ENCODE measurements at regions not wholly inside any gene's neighbourhood (a gene's known extent, or its start where the extent isn't known, plus 50 kb on each side); places are given as distances from the start of the nearest gene placed in this dataset.
A peak's percentile ranks its signal among the peaks of the same experiment; 100 is the strongest.

DNA sequence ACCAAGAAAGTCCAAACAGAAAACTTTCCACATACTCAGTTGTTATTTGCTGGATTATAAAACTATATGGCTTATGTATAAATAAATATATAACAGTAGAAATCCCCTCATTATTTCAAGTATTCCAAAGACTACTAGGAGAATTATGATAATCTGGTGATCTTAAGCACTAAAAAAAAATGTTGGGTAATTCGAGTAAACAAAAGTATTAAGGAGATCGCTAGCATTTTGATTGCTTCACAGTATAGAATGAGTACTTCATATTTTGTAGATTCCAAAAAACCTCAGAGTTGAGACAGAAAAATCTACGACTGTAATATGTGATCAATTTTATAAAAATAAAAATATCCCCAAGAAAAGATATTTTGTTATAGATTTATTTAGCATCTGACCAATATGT is 236.4 kb upstream of the TENT5A start:
- Histone ChIP-seq H2BK12ac (ENCODE audit: low read length) (no peak overlapping the region), H3K14ac (ENCODE audit: low read length) (no peak overlapping the region), H4K8ac (ENCODE audit: low read depth, low read length) (no peak overlapping the region), H3K79me1 (ENCODE audit: low read length) (no peaks in the 10 kb centered on the region), H3K9me3 (ENCODE audit: insufficient read depth, low read depth, low read length) (no peaks in the 10 kb centered on the region), H2AK5ac (ENCODE audit: low read length) (no peak overlapping the region), H3K23ac (ENCODE audit: low read length) (no peak overlapping the region), H2BK5ac (ENCODE audit: low read depth, low read length, poor library complexity) (no peak overlapping the region), H3K27me3 (ENCODE audit: insufficient read depth, low read length) (no peaks in the 10 kb centered on the region), H3K36me3 (ENCODE audit: control insufficient read depth in 1 of 2, insufficient read depth in 2 of 2, low read length in 2 of 2) (no peaks in the 10 kb centered on the region), H3K4me1 (ENCODE audit: control insufficient read depth in 1 of 2, insufficient read depth in 2 of 2, low read length in 2 of 2) (no peaks in the 10 kb centered on the region), H3K79me2 (ENCODE audit: control insufficient read depth, insufficient read depth, low read length, poor library complexity) (no peaks in the 10 kb centered on the region), H3K4ac (ENCODE audit: low read depth, low read length) (no peak overlapping the region), H3K27ac (ENCODE audit: low read depth, low read length) (no peak overlapping the region), H3K18ac (ENCODE audit: low read length) (no peak overlapping the region), H3K9ac (ENCODE audit: low read length) (no peak overlapping the region), H3K4me3 (ENCODE audit: low read depth, low read length) (no peak overlapping the region), H2BK120ac (ENCODE audit: insufficient read depth, low read length, poor library complexity) (no peak overlapping the region), H3K4me2 (ENCODE audit: low read length) (no peak overlapping the region), H4K91ac (ENCODE audit: low read depth, low read length) (no peak overlapping the region), H4K12ac (ENCODE audit: low read depth, low read length) (no peak overlapping the region), H2AFZ (ENCODE audit: insufficient read depth, low read length, poor library complexity) (no peak overlapping the region)
- DNase-seq = peak in 1 of 2 donors; percentile 54
- WGBS (ENCODE audit: extremely low coverage, insufficient coverage, insufficient read length) = no CpG with 5 or more reads among the region's 3 CpGs

DNA sequence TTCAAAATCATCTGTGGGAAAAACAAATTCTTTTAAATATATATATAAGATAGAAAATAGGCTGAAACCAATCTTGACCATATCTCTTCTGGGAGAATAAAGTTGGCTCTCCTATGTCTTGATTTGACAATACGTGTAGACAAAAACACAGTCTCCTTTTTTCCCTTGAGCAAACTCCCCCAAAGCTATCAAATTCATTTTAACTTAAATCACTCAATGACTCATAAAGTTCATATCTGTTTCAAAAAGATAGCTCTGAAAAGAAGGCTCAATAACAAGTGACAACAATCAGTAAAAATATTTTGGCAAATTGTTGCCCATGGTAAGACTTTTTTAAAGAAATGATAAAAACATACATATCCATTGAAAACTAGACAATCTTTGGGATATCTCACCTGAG is 236.0 kb upstream of the TENT5A start:
- Histone ChIP-seq H2AFZ (ENCODE audit: insufficient read depth, low read length, poor library complexity) (no peak overlapping the region), H3K36me3 (ENCODE audit: control insufficient read depth in 1 of 2, insufficient read depth in 2 of 2, low read length in 2 of 2) (no peaks in the 10 kb centered on the region), H3K27me3 (ENCODE audit: insufficient read depth, low read length) (no peaks in the 10 kb centered on the region), H3K27ac (ENCODE audit: low read depth, low read length) (no peak overlapping the region), H4K8ac (ENCODE audit: low read depth, low read length) (no peak overlapping the region), H2BK120ac (ENCODE audit: insufficient read depth, low read length, poor library complexity) (no peak overlapping the region), H3K4me3 (ENCODE audit: low read depth, low read length) (no peak overlapping the region), H4K12ac (ENCODE audit: low read depth, low read length) (no peak overlapping the region), H3K4ac (ENCODE audit: low read depth, low read length) (no peak overlapping the region), H3K23ac (ENCODE audit: low read length) (no peak overlapping the region), H3K9me3 (ENCODE audit: insufficient read depth, low read depth, low read length) (no peaks in the 10 kb centered on the region), H2BK5ac (ENCODE audit: low read depth, low read length, poor library complexity) (no peak overlapping the region), H2AK5ac (ENCODE audit: low read length) (no peak overlapping the region), H4K91ac (ENCODE audit: low read depth, low read length) (no peak overlapping the region), H3K79me1 (ENCODE audit: low read length) (no peaks in the 10 kb centered on the region), H3K14ac (ENCODE audit: low read length) (no peak overlapping the region), H3K18ac (ENCODE audit: low read length) (no peak overlapping the region), H3K4me2 (ENCODE audit: low read length) (no peak overlapping the region), H3K79me2 (ENCODE audit: control insufficient read depth, insufficient read depth, low read length, poor library complexity) (no peaks in the 10 kb centered on the region), H3K9ac (ENCODE audit: low read length) (no peak overlapping the region), H3K4me1 (ENCODE audit: control insufficient read depth in 1 of 2, insufficient read depth in 2 of 2, low read length in 2 of 2) (no peaks in the 10 kb centered on the region), H2BK12ac (ENCODE audit: low read length) (no peak overlapping the region)
- peak in 1 of 2 donors; percentile 65 for DNase-seq
- no CpG with 5 or more reads among the region's 1 CpG for WGBS (ENCODE audit: extremely low coverage, insufficient coverage, insufficient read length)

- no peak overlapping the region for H2BK12ac ChIP-seq (ENCODE audit: low read length)
- H3K36me3 ChIP-seq (ENCODE audit: control insufficient read depth in 1 of 2, insufficient read depth in 2 of 2, low read length in 2 of 2) = no peaks in the 10 kb centered on the region
- H4K8ac ChIP-seq (ENCODE audit: low read depth, low read length) = no peak overlapping the region
- H3K79me2 ChIP-seq (ENCODE audit: control insufficient read depth, insufficient read depth, low read length, poor library complexity) = no peaks in the 10 kb centered on the region
- no peak overlapping the region for H3K4me3 ChIP-seq (ENCODE audit: low read depth, low read length)
- no CpG with 5 or more reads among the region's 3 CpGs for WGBS (ENCODE audit: extremely low coverage, insufficient coverage, insufficient read length)
- no peak overlapping the region for H2BK5ac ChIP-seq (ENCODE audit: low read depth, low read length, poor library complexity)
- no peak overlapping the region for H3K23ac ChIP-seq (ENCODE audit: low read length)
- DNase-seq = peak; percentile 52 to 78
- H2AK5ac ChIP-seq (ENCODE audit: low read length) = no peak overlapping the region
- H2AFZ ChIP-seq (ENCODE audit: insufficient read depth, low read length, poor library complexity) = no peak overlapping the region
- no peaks in the 10 kb centered on the region for H3K4me1 ChIP-seq (ENCODE audit: control insufficient read depth in 1 of 2, insufficient read depth in 2 of 2, low read length in 2 of 2)
- no peak overlapping the region for H2BK120ac ChIP-seq (ENCODE audit: insufficient read depth, low read length, poor library complexity)
- no peak overlapping the region for H3K4ac ChIP-seq (ENCODE audit: low read depth, low read length)
- no peaks in the 10 kb centered on the region for H3K79me1 ChIP-seq (ENCODE audit: low read length)
- H3K27me3 ChIP-seq (ENCODE audit: insufficient read depth, low read length) = no peaks in the 10 kb centered on the region
- no peak overlapping the region for H4K91ac ChIP-seq (ENCODE audit: low read depth, low read length)
- H3K9ac ChIP-seq (ENCODE audit: low read length) = no peak overlapping the region
- no peak overlapping the region for H3K14ac ChIP-seq (ENCODE audit: low read length)
- H3K27ac ChIP-seq (ENCODE audit: low read depth, low read length) = no peak overlapping the region
- no peak overlapping the region for H3K4me2 ChIP-seq (ENCODE audit: low read length)
- H3K9me3 ChIP-seq (ENCODE audit: insufficient read depth, low read depth, low read length) = no peaks in the 10 kb centered on the region
- no peak overlapping the region for H3K18ac ChIP-seq (ENCODE audit: low read length)
- H4K12ac ChIP-seq (ENCODE audit: low read depth, low read length) = no peak overlapping the region
Observed at GRCh38 chr6:81987293-81987692, 234.8 kb upstream of the TENT5A start.

GRCh38 chr6:81985191-81985590 is 232.7 kb upstream of the TENT5A start:
- no CpG with 5 or more reads among the region's 1 CpG for WGBS (ENCODE audit: extremely low coverage, insufficient coverage, insufficient read length)
- Histone ChIP-seq H2AK5ac (ENCODE audit: low read length) (no peak overlapping the region), H3K79me1 (ENCODE audit: low read length) (no peaks in the 10 kb centered on the region), H3K23ac (ENCODE audit: low read length) (no peak overlapping the region), H3K4me3 (ENCODE audit: low read depth, low read length) (no peak overlapping the region), H3K4ac (ENCODE audit: low read depth, low read length) (no peak overlapping the region), H3K27ac (ENCODE audit: low read depth, low read length) (no peak overlapping the region), H2BK5ac (ENCODE audit: low read depth, low read length, poor library complexity) (no peak overlapping the region), H3K9me3 (ENCODE audit: insufficient read depth, low read depth, low read length) (no peaks in the 10 kb centered on the region), H3K14ac (ENCODE audit: low read length) (no peak overlapping the region), H2BK12ac (ENCODE audit: low read length) (no peak overlapping the region), H4K91ac (ENCODE audit: low read depth, low read length) (no peak overlapping the region), H3K79me2 (ENCODE audit: control insufficient read depth, insufficient read depth, low read length, poor library complexity) (no peaks in the 10 kb centered on the region), H3K36me3 (ENCODE audit: control insufficient read depth in 1 of 2, insufficient read depth in 2 of 2, low read length in 2 of 2) (no peaks in the 10 kb centered on the region), H3K18ac (ENCODE audit: low read length) (no peak overlapping the region), H4K8ac (ENCODE audit: low read depth, low read length) (no peak overlapping the region), H2AFZ (ENCODE audit: insufficient read depth, low read length, poor library complexity) (no peak overlapping the region), H3K4me1 (ENCODE audit: control insufficient read depth in 1 of 2, insufficient read depth in 2 of 2, low read length in 2 of 2) (no peaks in the 10 kb centered on the region), H3K4me2 (ENCODE audit: low read length) (no peak overlapping the region), H3K9ac (ENCODE audit: low read length) (no peak overlapping the region), H2BK120ac (ENCODE audit: insufficient read depth, low read length, poor library complexity) (no peak overlapping the region), H4K12ac (ENCODE audit: low read depth, low read length) (no peak overlapping the region), H3K27me3 (ENCODE audit: insufficient read depth, low read length) (no peaks in the 10 kb centered on the region)
- DNase-seq = no peak

Data from trophoblast cell (in vitro differentiated cells and primary cell).